Adrenal gland (tissue), 9 donors: ENCODE measurements at regions not wholly inside any gene's neighbourhood (a gene's known extent, or its start where the extent isn't known, plus 50 kb on each side); places are given as distances from the start of the nearest gene placed in this dataset.

ENCODE experiments used
- DNase-seq, 7 donors: peaks; one replicate each; pipeline ENCODE4 v3.0.0-alpha.2; 2019 to 2020
- H3K27ac ChIP-seq, 5 donors: fragments of 200-600 bp; sonication (generic) in 4 of 5; 1 replicate in 3 of 5; 2 replicates in 2 of 5; pipeline versions ENCODE4 v1.5.1 to v1.8.0; 2016 to 2020; ENCODE audit warnings: mild to moderate bottlenecking in 1 of 5
- H3K27me3 ChIP-seq: fragments of 200-600 bp; 2 replicates; pipeline ENCODE4 v1.8.0; 2021
- H3K36me3 ChIP-seq, 2 donors: fragments of 200-600 bp; replicated peaks in 1 of 2; 1 replicate in 1 of 2; 2 replicates in 1 of 2; pipeline versions ENCODE4 v1.5.1 to v1.8.0; 2018 to 2022
- H3K4me1 ChIP-seq, 2 donors: fragments of 200-600 bp; replicated peaks in 1 of 2; 1 replicate in 1 of 2; 2 replicates in 1 of 2; pipeline versions ENCODE4 v1.5.1 to v1.8.0; 2018 to 2021
- H3K4me3 ChIP-seq, 4 donors: fragments of 200-600 bp; sonication (generic) in 3 of 4; one replicate each; pipeline ENCODE4 v1.5.1; 2016 to 2018
- H3K9me3 ChIP-seq, 3 donors: fragments of 200-600 bp; sonication (generic) in 1 of 3; replicated peaks in 1 of 3; 1 replicate in 2 of 3; 2 replicates in 1 of 3; pipeline versions ENCODE4 v1.5.1 to v1.8.0; 2016 to 2021
- CTCF ChIP-seq, 6 experiments: fragments of 450-650 bp in 4 of 6; fragments of 200-600 bp in 2 of 6; sonication (generic) in 1 of 6; IDR thresholded peaks; 1 replicate in 5 of 6; 2 replicates in 1 of 6; pipeline versions ENCODE4 v1.5.1 to v1.8.0; 2016 to 2021; ENCODE audit warnings: antibody characterized with exemption in 6 of 6, mild to moderate bottlenecking in 2 of 6, moderate library complexity in 1 of 6
- POLR2A ChIP-seq, 2 donors: fragments of 450-650 bp; IDR thresholded peaks; one replicate each; pipeline ENCODE4 v1.6.1; 2017; ENCODE audit warnings: antibody characterized with exemption in 2 of 2, mild to moderate bottlenecking in 2 of 2, moderate library complexity in 1 of 2
- WGBS, 4 donors: extraction: QIAGEN DNeasy Blood & Tissue Kit in 2 of 4; methylation state at CpG; one replicate each; pipeline versions ENCODE4 v1.1.5 to v1.1.7; 2013 to 2017; 5-methylcytosine and 5-hydroxymethylcytosine counted together
- intact Hi-C, 2 donors: fragments of 100-400 bp; cut with DNase I; formaldehyde crosslinking; loops; one replicate each; pipeline versions ENCODE4 v1.14.1 to v1.15.0; 2022 to 2023
- donor health status: healthy with polysubstance abuse.
- donor health status: Bipolar disorder and iron deficiency.
- donor health status: DM: yes; HTN: yes; CAD: no.
- donor health status: DM: no; HTN: no; CAD: no.
- donor health status: DM: no; HTN: no; CAD: no.

- no peak for DNase-seq
- no peak for TF ChIP-seq POLR2A (IDR thresholded peaks at IDR 0.05)
- TF ChIP-seq CTCF (IDR thresholded peaks at IDR 0.05), result no peak
- H3K27me3 ChIP-seq, result no peaks in the 10 kb centered on the region
- H3K4me1 ChIP-seq, result no peaks in the 10 kb centered on the region
- no peaks in the 10 kb centered on the region for H3K9me3 ChIP-seq
- no peaks in the 10 kb centered on the region for H3K36me3 ChIP-seq
- intact Hi-C loops, result no loop called here
- H3K4me3 ChIP-seq, result no peak overlapping the region
- H3K27ac ChIP-seq, result no peak overlapping the region
These were observed 484.9 kb downstream of the METTL4 start for GRCh38 chr18:2086439-2086838.

GRCh38 chr18:2087877-2088673, 483.2 kb downstream of the METTL4 start:
- TF ChIP-seq POLR2A (IDR thresholded peaks at IDR 0.05) (no peak), CTCF (IDR thresholded peaks at IDR 0.05) (no peak)
- intact Hi-C loops, result no loop called here
- no peak overlapping the region for H3K27ac ChIP-seq
- no peaks in the 10 kb centered on the region for H3K36me3 ChIP-seq
- no peak for DNase-seq
- H3K27me3 ChIP-seq, result no peaks in the 10 kb centered on the region
- 69 to 77% (median 73%) methylated on average over 5 of the region's 5 CpGs for WGBS, 4 donors
- no peaks in the 10 kb centered on the region for H3K9me3 ChIP-seq
- H3K4me1 ChIP-seq, result no peaks in the 10 kb centered on the region
- no peak overlapping the region for H3K4me3 ChIP-seq

GRCh38 chr18:2089396-2089795, 481.9 kb downstream of the METTL4 start:
- Histone ChIP-seq H3K27ac (no peak overlapping the region), H3K27me3 (no peaks in the 10 kb centered on the region), H3K4me3 (no peak overlapping the region), H3K9me3 (no peaks in the 10 kb centered on the region), H3K36me3 (no peaks in the 10 kb centered on the region), H3K4me1 (no peaks in the 10 kb centered on the region)
- no peak for DNase-seq
- TF ChIP-seq CTCF (IDR thresholded peaks at IDR 0.05) (no peak), POLR2A (IDR thresholded peaks at IDR 0.05) (no peak)
- intact Hi-C loops, result no loop called here
- 0 to 59% (median 48%) methylated on average over 2 of the region's 2 CpGs for WGBS, 4 donors

GRCh38 chr18:2091937-2092336, 479.4 kb downstream of the METTL4 start:
- Histone ChIP-seq H3K4me3 (no peak overlapping the region), H3K27ac (no peak overlapping the region), H3K27me3 (no peaks in the 10 kb centered on the region), H3K4me1 (no peaks in the 10 kb centered on the region), H3K9me3 (no peaks in the 10 kb centered on the region), H3K36me3 (no peaks in the 10 kb centered on the region)
- TF ChIP-seq POLR2A (IDR thresholded peaks at IDR 0.05) (no peak), CTCF (IDR thresholded peaks at IDR 0.05) (no peak)
- no peak for DNase-seq
- WGBS, 4 donors, result 60 to 72% (median 63%) methylated on average over 3 of the region's 3 CpGs
- intact Hi-C loops, result no loop called here
